HG03175 (cell line): ENCODE measurements at regions not wholly inside any gene's neighbourhood (a gene's known extent, or its start where the extent isn't known, plus 50 kb on each side); places are given as distances from the start of the nearest gene placed in this dataset.
"Not testable (repeated sequence)": the region's sequence is repeated elsewhere in the genome, so short reads cannot be mapped to it uniquely, and the experiment has no call there.

Experiments used
- ATAC-seq: cut with Tn5 transposase; IDR thresholded peaks from one replicate; pipeline ENCODE4 v1.9.1; 2021; ENCODE audit warnings: mild to moderate bottlenecking, moderate library complexity; ENCODE audit not compliant: unreplicated experiment

DNA sequence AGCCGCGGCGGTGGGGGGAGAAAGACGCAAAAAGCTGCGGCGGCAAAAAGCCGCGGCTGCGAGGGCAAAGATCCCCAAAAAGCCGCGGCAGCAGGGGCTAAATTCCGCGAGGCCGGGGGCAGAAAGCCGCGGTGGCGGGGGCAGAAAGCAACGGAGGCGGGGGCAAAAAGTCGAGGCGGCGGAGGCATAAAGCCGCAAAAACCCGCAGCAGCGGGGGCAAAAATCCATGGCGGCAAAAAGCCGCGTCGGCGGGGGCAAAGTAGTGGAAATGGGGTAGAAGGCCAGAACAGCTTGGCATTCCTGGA is 1669.2 kb downstream of the RPIA start:
- not testable (repeated sequence) for ATAC-seq
